H9 (cell line): ENCODE measurements at regions not wholly inside any gene's neighbourhood (a gene's known extent, or its start where the extent isn't known, plus 50 kb on each side); places are given as distances from the start of the nearest gene placed in this dataset.

Source experiments
- DNase-seq: peaks from one replicate; pipeline ENCODE4 v3.0.0-alpha.2; 2017
- H2AFZ ChIP-seq: one replicate; pipeline ENCODE4 v1.6.1; 2013; ENCODE audit warnings: mild to moderate bottlenecking, low read length, control low read depth, moderate library complexity
- H2AK5ac ChIP-seq: 2 replicates; pipeline ENCODE4 v1.6.1; 2013; ENCODE audit warnings: low read length, control low read depth, mixed read lengths; ENCODE audit not compliant: insufficient read length
- H2BK120ac ChIP-seq: one replicate; pipeline ENCODE4 v1.6.1; 2013; ENCODE audit warnings: low read depth, mild to moderate bottlenecking, low read length, control low read depth, inconsistent platforms; ENCODE audit not compliant: poor library complexity, severe bottlenecking
- H2BK12ac ChIP-seq: 2 replicates; pipeline ENCODE4 v1.6.1; 2013; ENCODE audit warnings: low read length, control low read depth, mixed read lengths, low read depth; ENCODE audit not compliant: insufficient read length
- H2BK15ac ChIP-seq: 2 replicates; pipeline ENCODE4 v1.6.1; 2013; ENCODE audit warnings: low read depth, low read length, control low read depth
- H2BK20ac ChIP-seq: one replicate; pipeline ENCODE4 v1.6.1; 2013; ENCODE audit warnings: low read depth, mild to moderate bottlenecking, low read length, control low read depth, inconsistent platforms; ENCODE audit not compliant: poor library complexity, severe bottlenecking
- H2BK5ac ChIP-seq: 2 replicates; pipeline ENCODE4 v1.6.1; 2013; ENCODE audit warnings: low read length, control low read depth, mixed read lengths; ENCODE audit not compliant: insufficient read length
- H3K14ac ChIP-seq: 2 replicates; pipeline ENCODE4 v1.6.1; 2013; ENCODE audit warnings: low read length, control low read depth; ENCODE audit not compliant: insufficient read depth
- H3K18ac ChIP-seq: 2 replicates; pipeline ENCODE4 v1.6.1; 2013; ENCODE audit warnings: low read depth, mild to moderate bottlenecking, mixed read lengths, low read length, control low read depth; ENCODE audit not compliant: insufficient read length
- H3K23ac ChIP-seq: 2 replicates; pipeline ENCODE4 v1.6.1; 2013; ENCODE audit warnings: low read length, control low read depth, mixed read lengths, low read depth; ENCODE audit not compliant: insufficient read length
- H3K23me2 ChIP-seq: 2 replicates; pipeline ENCODE4 v1.6.1; 2013; ENCODE audit warnings: low read depth, mild to moderate bottlenecking, mixed read lengths, low read length, control low read depth; ENCODE audit not compliant: insufficient read length, poor library complexity, severe bottlenecking
- H3K27ac ChIP-seq: 2 replicates; pipeline ENCODE4 v1.5.1; 2013; ENCODE audit warnings: low read length, control low read depth, mixed read lengths, low read depth; ENCODE audit not compliant: insufficient read length
- H3K27me3 ChIP-seq: 2 replicates; pipeline ENCODE4 v1.6.1; 2013; ENCODE audit warnings: low read length, control low read depth, inconsistent platforms; ENCODE audit not compliant: insufficient read depth
- H3K4ac ChIP-seq: 2 replicates; pipeline ENCODE4 v1.6.1; 2013; ENCODE audit warnings: low read depth, mild to moderate bottlenecking, control low read depth, inconsistent platforms, low read length, moderate library complexity
- H3K4me1 ChIP-seq: 2 replicates; pipeline ENCODE4 v1.6.1; 2013; ENCODE audit warnings: low read length, control low read depth, inconsistent platforms; ENCODE audit not compliant: insufficient read depth
- H3K4me2 ChIP-seq: 2 replicates; pipeline ENCODE4 v1.6.1; 2013; ENCODE audit warnings: low read length, control low read depth, mixed read lengths; ENCODE audit not compliant: insufficient read length, insufficient read depth
- H3K56ac ChIP-seq: 2 replicates; pipeline ENCODE4 v1.6.1; 2013; ENCODE audit warnings: low read depth, mild to moderate bottlenecking, mixed read lengths, low read length, control low read depth; ENCODE audit not compliant: insufficient read length
- H3K79me1 ChIP-seq: 2 replicates; pipeline ENCODE4 v1.6.1; 2013; ENCODE audit warnings: low read depth, mild to moderate bottlenecking, moderate library complexity, low read length, control low read depth, inconsistent platforms; ENCODE audit not compliant: insufficient read depth, poor library complexity, severe bottlenecking
- H3K79me2 ChIP-seq: 2 replicates; pipeline ENCODE4 v1.6.1; 2013; ENCODE audit warnings: low read length, control low read depth, inconsistent platforms; ENCODE audit not compliant: insufficient read depth
- H3K9ac ChIP-seq: 2 replicates; pipeline ENCODE4 v1.6.1; 2013; ENCODE audit warnings: low read length, control low read depth, mixed read lengths; ENCODE audit not compliant: insufficient read length; ENCODE audit errors: extremely low read depth
- H3K9me3 ChIP-seq: one replicate; pipeline ENCODE4 v1.6.1; 2013; ENCODE audit warnings: low read depth, low read length, inconsistent platforms; ENCODE audit not compliant: control insufficient read depth
- H3T11ph ChIP-seq: one replicate; pipeline ENCODE4 v1.6.1; 2013; ENCODE audit warnings: mild to moderate bottlenecking, low read length, control low read depth, inconsistent platforms
- H4K20me1 ChIP-seq: one replicate; pipeline ENCODE4 v1.6.1; 2013; ENCODE audit not compliant: control insufficient read depth, insufficient read length, insufficient read depth
- H4K5ac ChIP-seq: 2 replicates; pipeline ENCODE4 v1.6.1; 2013; ENCODE audit warnings: low read depth, mild to moderate bottlenecking, mixed read lengths, low read length, control low read depth; ENCODE audit not compliant: insufficient read length
- H4K8ac ChIP-seq: replicated peaks from 2 replicates; pipeline ENCODE4 v1.6.1; 2013; ENCODE audit warnings: low read length, control low read depth, mixed read lengths, low read depth; ENCODE audit not compliant: insufficient read length
- H4K91ac ChIP-seq: 2 replicates; pipeline ENCODE4 v1.6.1; 2013; ENCODE audit warnings: low read depth, mild to moderate bottlenecking, moderate library complexity, mixed read lengths, low read length, control low read depth; ENCODE audit not compliant: insufficient read length
- H3K27ac Mint-ChIP-seq, 3 experiments: 2 replicates in 2 of 3; 3 replicates in 1 of 3; pipeline ENCODE4 v1.8.0; 2020 to 2021; ENCODE audit warnings: mixed read lengths in 3 of 3, mild to moderate bottlenecking in 1 of 3, moderate library complexity in 1 of 3
- H3K27me3 Mint-ChIP-seq: 2 replicates; pipeline ENCODE4 v1.8.0; 2021; ENCODE audit warnings: low read depth, mild to moderate bottlenecking, moderate library complexity, mixed read lengths
- H3K36me3 Mint-ChIP-seq, 3 experiments: 2 replicates in 2 of 3; 3 replicates in 1 of 3; pipeline ENCODE4 v1.8.0; 2020 to 2021; ENCODE audit warnings: low read depth in 3 of 3, mixed read lengths in 3 of 3; ENCODE audit not compliant: insufficient read depth in 1 of 3
- H3K4me1 Mint-ChIP-seq, 2 experiments: 2 replicates each; pipeline ENCODE4 v1.8.0; 2020; ENCODE audit warnings: mixed read lengths in 2 of 2
- H3K4me3 Mint-ChIP-seq, 2 experiments: 2 replicates in 1 of 2; 3 replicates in 1 of 2; pipeline ENCODE4 v1.8.0; 2020 to 2021; ENCODE audit warnings: mild to moderate bottlenecking in 2 of 2, mixed read lengths in 2 of 2, moderate library complexity in 1 of 2
- H3K9me3 Mint-ChIP-seq, 2 experiments: 2 replicates in 1 of 2; 3 replicates in 1 of 2; pipeline ENCODE4 v1.8.0; 2020; ENCODE audit warnings: mild to moderate bottlenecking in 2 of 2, mixed read lengths in 2 of 2, moderate library complexity in 1 of 2
- WGBS: extraction: QIAGEN DNeasy Blood & Tissue Kit; methylation state at CpG from one replicate; pipeline ENCODE4 v1.1.7; 2013; ENCODE audit warnings: missing lambda C conversion rate, low lambda C conversion rate, mixed read lengths; ENCODE audit not compliant: insufficient read length; ENCODE audit errors: extremely low coverage; 5-methylcytosine and 5-hydroxymethylcytosine counted together
- TF ChIP-seq, protein P1 (sequence below): fragments of 200-600 bp; sonication (generic); conservative IDR thresholded peaks from 3 replicates; pipeline ENCODE4 v1.8.0; 2021; ENCODE audit warnings: antibody characterized with exemption, mild to moderate bottlenecking

DNA sequence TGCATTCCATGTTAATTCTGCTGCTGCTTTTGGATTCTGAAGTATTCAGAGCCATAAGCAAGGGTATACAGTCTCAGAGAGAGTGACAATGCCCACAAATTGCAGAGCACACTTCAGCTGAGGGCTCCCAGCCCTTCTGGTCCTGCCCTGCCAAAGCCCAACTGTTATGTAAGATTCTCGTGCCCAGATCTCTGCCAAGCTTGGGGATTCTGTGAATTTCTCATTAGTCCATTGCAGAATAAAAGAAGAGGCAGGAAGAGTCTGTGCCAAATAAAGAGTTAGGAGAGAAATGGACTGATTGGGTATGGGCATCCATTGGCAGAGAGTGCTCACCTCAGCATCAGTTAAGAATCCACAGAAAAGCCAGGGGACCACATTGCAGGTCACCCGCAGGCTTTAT is 112.0 kb upstream of the PNPT1 start:
- no peak overlapping the region for H3K18ac ChIP-seq
- H2AFZ ChIP-seq: no peak overlapping the region
- no peak overlapping the region for H2BK5ac ChIP-seq
- no peak overlapping the region for H4K8ac ChIP-seq
- no peak overlapping the region for H3K4ac ChIP-seq
- no peak overlapping the region for H2BK12ac ChIP-seq
- H4K20me1 ChIP-seq: no peaks in the 10 kb centered on the region
- H3K79me1 ChIP-seq: no peaks in the 10 kb centered on the region
- H3K27ac ChIP-seq: no peak overlapping the region
- H3K4me1 ChIP-seq: peaks cover 2% of the 10 kb centered on the region; the same call in 1 of the 2 replicates
- H4K91ac ChIP-seq: no peak overlapping the region
- H4K5ac ChIP-seq: no peak overlapping the region
- no peak for DNase-seq
- H2BK15ac ChIP-seq: no peak overlapping the region
- H3T11ph ChIP-seq: no peak overlapping the region
- H3K27me3 ChIP-seq: no peaks in the 10 kb centered on the region
- H2BK20ac ChIP-seq: no peak overlapping the region
- H3K23ac ChIP-seq: no peak overlapping the region
- no peak overlapping the region for H3K27ac Mint-ChIP-seq
- no peaks in the 10 kb centered on the region for H3K23me2 ChIP-seq
- H3K9me3 Mint-ChIP-seq: no peaks in the 10 kb centered on the region
- no peak overlapping the region for H3K9ac ChIP-seq
- H2BK120ac ChIP-seq: no peak overlapping the region
- H3K14ac ChIP-seq: no peak overlapping the region
- H3K4me2 ChIP-seq: no peak overlapping the region
- H2AK5ac ChIP-seq: no peak overlapping the region
- H3K4me1 Mint-ChIP-seq: peaks cover 9 to 14% of the 10 kb centered on the region in 2 experiments
- no CpG with 5 or more reads among the region's 2 CpGs for WGBS
- H3K9me3 ChIP-seq: no peaks in the 10 kb centered on the region
- H3K4me3 Mint-ChIP-seq: no peak overlapping the region
- no peaks in the 10 kb centered on the region for H3K79me2 ChIP-seq
- TF ChIP-seq, protein P1, sequence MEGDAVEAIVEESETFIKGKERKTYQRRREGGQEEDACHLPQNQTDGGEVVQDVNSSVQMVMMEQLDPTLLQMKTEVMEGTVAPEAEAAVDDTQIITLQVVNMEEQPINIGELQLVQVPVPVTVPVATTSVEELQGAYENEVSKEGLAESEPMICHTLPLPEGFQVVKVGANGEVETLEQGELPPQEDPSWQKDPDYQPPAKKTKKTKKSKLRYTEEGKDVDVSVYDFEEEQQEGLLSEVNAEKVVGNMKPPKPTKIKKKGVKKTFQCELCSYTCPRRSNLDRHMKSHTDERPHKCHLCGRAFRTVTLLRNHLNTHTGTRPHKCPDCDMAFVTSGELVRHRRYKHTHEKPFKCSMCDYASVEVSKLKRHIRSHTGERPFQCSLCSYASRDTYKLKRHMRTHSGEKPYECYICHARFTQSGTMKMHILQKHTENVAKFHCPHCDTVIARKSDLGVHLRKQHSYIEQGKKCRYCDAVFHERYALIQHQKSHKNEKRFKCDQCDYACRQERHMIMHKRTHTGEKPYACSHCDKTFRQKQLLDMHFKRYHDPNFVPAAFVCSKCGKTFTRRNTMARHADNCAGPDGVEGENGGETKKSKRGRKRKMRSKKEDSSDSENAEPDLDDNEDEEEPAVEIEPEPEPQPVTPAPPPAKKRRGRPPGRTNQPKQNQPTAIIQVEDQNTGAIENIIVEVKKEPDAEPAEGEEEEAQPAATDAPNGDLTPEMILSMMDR: no peak
- no peak overlapping the region for H3K56ac ChIP-seq
- no peaks in the 10 kb centered on the region for H3K27me3 Mint-ChIP-seq
- H3K36me3 Mint-ChIP-seq: no peaks in the 10 kb centered on the region
